ENCODE measurements at regions not wholly inside any gene's neighbourhood (a gene's known extent, or its start where the extent isn't known, plus 50 kb on each side); places are given as distances from the start of the nearest gene placed in this dataset.

DNA sequence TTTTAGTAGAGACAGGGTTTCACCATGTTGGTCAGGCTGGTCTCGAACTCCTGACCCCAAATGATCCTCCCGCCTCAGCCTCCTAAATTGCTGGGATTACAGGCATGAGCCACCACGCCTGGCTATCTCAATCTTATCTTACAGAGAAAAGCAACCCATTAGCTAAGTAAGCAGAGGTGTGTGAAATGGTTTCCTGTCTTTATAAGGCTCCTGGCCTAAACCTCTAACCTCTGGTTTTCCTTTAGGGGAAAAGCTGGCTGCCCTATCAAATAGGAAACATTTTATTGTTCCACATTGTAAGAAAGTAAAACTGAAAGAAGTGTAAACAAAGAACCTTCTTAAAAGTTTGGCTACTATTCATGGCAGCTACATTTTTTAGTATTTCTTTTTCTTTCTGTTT, 78.3 kb upstream of the MORC3 start (continued):
- TF ChIP-seq, protein P1, sequence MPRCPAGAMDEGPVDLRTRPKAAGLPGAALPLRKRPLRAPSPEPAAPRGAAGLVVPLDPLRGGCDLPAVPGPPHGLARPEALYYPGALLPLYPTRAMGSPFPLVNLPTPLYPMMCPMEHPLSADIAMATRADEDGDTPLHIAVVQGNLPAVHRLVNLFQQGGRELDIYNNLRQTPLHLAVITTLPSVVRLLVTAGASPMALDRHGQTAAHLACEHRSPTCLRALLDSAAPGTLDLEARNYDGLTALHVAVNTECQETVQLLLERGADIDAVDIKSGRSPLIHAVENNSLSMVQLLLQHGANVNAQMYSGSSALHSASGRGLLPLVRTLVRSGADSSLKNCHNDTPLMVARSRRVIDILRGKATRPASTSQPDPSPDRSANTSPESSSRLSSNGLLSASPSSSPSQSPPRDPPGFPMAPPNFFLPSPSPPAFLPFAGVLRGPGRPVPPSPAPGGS (CRISPR knock-in tag; IDR thresholded peaks at IDR 0.05) = no peak
- no peak for TF ChIP-seq ARNT2 (CRISPR knock-in tag; IDR thresholded peaks at IDR 0.05; ENCODE audit: low read depth)

DNA sequence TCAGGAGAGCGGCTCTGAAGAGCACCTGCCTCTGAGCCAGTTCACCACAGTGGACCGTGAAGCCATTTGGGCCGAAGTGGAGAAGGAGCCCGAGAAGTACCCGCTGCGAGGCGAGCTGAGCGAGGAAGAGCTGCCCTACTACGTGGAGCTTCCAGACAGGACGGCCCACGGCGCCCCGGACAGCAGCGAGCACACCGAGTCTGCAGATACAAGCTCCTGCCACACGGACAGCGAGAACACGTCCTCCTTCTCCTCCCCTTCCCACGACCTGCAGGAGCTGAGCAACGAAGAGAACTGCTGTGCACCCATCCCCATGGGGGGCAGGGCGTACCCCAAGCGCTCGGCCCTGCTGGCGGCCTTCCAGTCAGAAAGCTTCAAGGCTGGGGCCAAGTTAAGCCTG, 74.9 kb upstream of the MORC3 start:
- WGBS (ENCODE audit: low lambda C conversion rate) = 89% methylated on average over 15 of the region's 24 CpGs
- no peak overlapping the region for H3K27ac ChIP-seq (ENCODE audit: extremely low read length, insufficient read depth, low read length)
- in situ Hi-C loops (cut with HindIII; ENCODE audit: extremely low pct_ligation_motif_present, low pct_unique_long_range_greater_than_20kb) = no loop called here
- H3K9me3 ChIP-seq (ENCODE audit: low read length) = no peaks in the 10 kb centered on the region
- BruUV-seq (replicated peaks) = no TSS peak
- intact Hi-C loops (cut with micrococcal nuclease; ENCODE audit: unreplicated experiment) = no loop called here
- no peaks in the 10 kb centered on the region for H3K4me1 ChIP-seq (ENCODE audit: insufficient read depth, low read length)
- no peak overlapping the region for H3K9ac ChIP-seq (ENCODE audit: insufficient read depth, low read depth, low read length)
- FAIRE-seq = no peak
- H3K4me3 ChIP-seq (replicated peaks in 1 of 3; ENCODE audit: insufficient read depth in 1 of 3, low read depth in 2 of 3, low read length in 3 of 3) = no peak overlapping the region
- DNase-seq (ENCODE audit: low spot score) = no peak
- H3K27me3 ChIP-seq (ENCODE audit: control insufficient read depth in 1 of 2, insufficient read depth in 2 of 2, low read length in 2 of 2) = no peaks in the 10 kb centered on the region
- H4K20me1 ChIP-seq (ENCODE audit: insufficient read depth, low read length) = no peaks in the 10 kb centered on the region
- CTCF ChIA-PET (ENCODE audit: low intra/inter-chr PET ratio, low total read pairs) = no interaction called here
- no peaks in the 10 kb centered on the region for H3K79me2 ChIP-seq (ENCODE audit: insufficient read depth, low read length)
- H2AFZ ChIP-seq (ENCODE audit: low read length) = no peak overlapping the region
- no peak overlapping the region for H3K4me2 ChIP-seq (ENCODE audit: low read depth, low read length)
- POLR2A ChIA-PET = no interaction called here
- ATAC-seq = no peak
- peaks cover 1 to 10% of the 10 kb centered on the region in 2 experiments; a peak in 4 of 5 replicates for H3K36me3 ChIP-seq (replicated peaks in 1 of 2; ENCODE audit: control insufficient read depth in 1 of 2, insufficient read depth in 2 of 2, low read length in 2 of 2)
- no peak for TF ChIP-seq NCOR1 (IDR thresholded peaks at IDR 0.05; ENCODE audit: borderline replicate concordance, low read length)
- TF ChIP-seq GPN1 (CRISPR knock-in tag; IDR thresholded peaks at IDR 0.05; ENCODE audit: borderline replicate concordance) = no peak
- TF ChIP-seq RFXAP (CRISPR knock-in tag; IDR thresholded peaks at IDR 0.05; ENCODE audit: borderline replicate concordance) = no peak
- no peak for TF ChIP-seq ZNF704 (CRISPR knock-in tag; IDR thresholded peaks at IDR 0.05; ENCODE audit: borderline replicate concordance)
- no peak for TF ChIP-seq ZNF660 (CRISPR knock-in tag; IDR thresholded peaks at IDR 0.05; ENCODE audit: borderline replicate concordance, low read depth)
- no peak for TF ChIP-seq NONO (IDR thresholded peaks at IDR 0.05)
- TF ChIP-seq NONO (CRISPR knock-in tag; conservative IDR thresholded peaks at IDR 0.05) = no peak
- TF ChIP-seq KLF11 (CRISPR knock-in tag; IDR thresholded peaks at IDR 0.05) = no peak
- no peak for TF ChIP-seq CSRNP1 (CRISPR knock-in tag; IDR thresholded peaks at IDR 0.05)
- TF ChIP-seq, protein P2, sequence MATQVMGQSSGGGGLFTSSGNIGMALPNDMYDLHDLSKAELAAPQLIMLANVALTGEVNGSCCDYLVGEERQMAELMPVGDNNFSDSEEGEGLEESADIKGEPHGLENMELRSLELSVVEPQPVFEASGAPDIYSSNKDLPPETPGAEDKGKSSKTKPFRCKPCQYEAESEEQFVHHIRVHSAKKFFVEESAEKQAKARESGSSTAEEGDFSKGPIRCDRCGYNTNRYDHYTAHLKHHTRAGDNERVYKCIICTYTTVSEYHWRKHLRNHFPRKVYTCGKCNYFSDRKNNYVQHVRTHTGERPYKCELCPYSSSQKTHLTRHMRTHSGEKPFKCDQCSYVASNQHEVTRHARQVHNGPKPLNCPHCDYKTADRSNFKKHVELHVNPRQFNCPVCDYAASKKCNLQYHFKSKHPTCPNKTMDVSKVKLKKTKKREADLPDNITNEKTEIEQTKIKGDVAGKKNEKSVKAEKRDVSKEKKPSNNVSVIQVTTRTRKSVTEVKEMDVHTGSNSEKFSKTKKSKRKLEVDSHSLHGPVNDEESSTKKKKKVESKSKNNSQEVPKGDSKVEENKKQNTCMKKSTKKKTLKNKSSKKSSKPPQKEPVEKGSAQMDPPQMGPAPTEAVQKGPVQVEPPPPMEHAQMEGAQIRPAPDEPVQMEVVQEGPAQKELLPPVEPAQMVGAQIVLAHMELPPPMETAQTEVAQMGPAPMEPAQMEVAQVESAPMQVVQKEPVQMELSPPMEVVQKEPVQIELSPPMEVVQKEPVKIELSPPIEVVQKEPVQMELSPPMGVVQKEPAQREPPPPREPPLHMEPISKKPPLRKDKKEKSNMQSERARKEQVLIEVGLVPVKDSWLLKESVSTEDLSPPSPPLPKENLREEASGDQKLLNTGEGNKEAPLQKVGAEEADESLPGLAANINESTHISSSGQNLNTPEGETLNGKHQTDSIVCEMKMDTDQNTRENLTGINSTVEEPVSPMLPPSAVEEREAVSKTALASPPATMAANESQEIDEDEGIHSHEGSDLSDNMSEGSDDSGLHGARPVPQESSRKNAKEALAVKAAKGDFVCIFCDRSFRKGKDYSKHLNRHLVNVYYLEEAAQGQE (IDR thresholded peaks at IDR 0.05; ENCODE audit: borderline replicate concordance in 1 of 2, low read depth in 1 of 2, low read length in 2 of 2) = no peak
- TF ChIP-seq ATAD3A (CRISPR knock-in tag; IDR thresholded peaks at IDR 0.05) = no peak
- TF ChIP-seq ZNF549 (CRISPR knock-in tag; IDR thresholded peaks at IDR 0.05) = no peak
- TF ChIP-seq ZFP62 (CRISPR knock-in tag; IDR thresholded peaks at IDR 0.05) = no peak
- TF ChIP-seq HDAC6 (IDR thresholded peaks at IDR 0.05; ENCODE audit: low read depth, low read length) = no peak

Data from HepG2 (cell line).